Activated T-cell treated with anti-CD3 and anti-CD28 coated beads for 4 hours (primary cell): ENCODE measurements at regions not wholly inside any gene's neighbourhood (a gene's known extent, or its start where the extent isn't known, plus 50 kb on each side); places are given as distances from the start of the nearest gene placed in this dataset.

ENCODE experiments used
- DNase-seq: peaks from one replicate; pipeline ENCODE4 v3.0.0-alpha.2; 2020

- no peak for DNase-seq
These were observed 349.1 kb upstream of the ACVR2A start for GRCh38 chr2:147495734-147496133.

GRCh38 chr2:147492471-147492870, 352.4 kb upstream of the ACVR2A start:
- no peak for DNase-seq

GRCh38 chr2:147491506-147491905, 353.3 kb upstream of the ACVR2A start:
- no peak for DNase-seq

GRCh38 chr2:147490401-147491261, 354.2 kb upstream of the ACVR2A start:
- DNase-seq = no peak

GRCh38 chr2:147488472-147488871, 356.4 kb upstream of the ACVR2A start:
- no peak for DNase-seq

GRCh38 chr2:147487978-147488289, 356.9 kb upstream of the ACVR2A start:
- DNase-seq = no peak

GRCh38 chr2:147487286-147487977, 357.4 kb upstream of the ACVR2A start:
- DNase-seq = no peak

- no peak for DNase-seq
These were observed 359.5 kb upstream of the ACVR2A start for GRCh38 chr2:147485210-147485851.

GRCh38 chr2:147483911-147484310, 360.9 kb upstream of the ACVR2A start:
- no peak for DNase-seq

- no peak for DNase-seq
These were observed 361.7 kb upstream of the ACVR2A start for GRCh38 chr2:147482916-147483669.

- DNase-seq = no peak
These were observed 362.5 kb upstream of the ACVR2A start for GRCh38 chr2:147482111-147482895.

GRCh38 chr2:147479358-147479757, 365.5 kb upstream of the ACVR2A start:
- no peak for DNase-seq

- DNase-seq = no peak
These were observed 371.8 kb upstream of the ACVR2A start for GRCh38 chr2:147473075-147473474.

GRCh38 chr2:147471126-147471525, 373.7 kb upstream of the ACVR2A start:
- DNase-seq = no peak

- no peak for DNase-seq
These were observed 375.4 kb upstream of the ACVR2A start for GRCh38 chr2:147469471-147469870.

- DNase-seq = no peak
These were observed 375.9 kb upstream of the ACVR2A start for GRCh38 chr2:147468963-147469362.

- DNase-seq = no peak
These were observed 376.5 kb upstream of the ACVR2A start for GRCh38 chr2:147468349-147468748.

GRCh38 chr2:147467441-147467840, 377.4 kb upstream of the ACVR2A start:
- no peak for DNase-seq

GRCh38 chr2:147464737-147465357, 380.0 kb upstream of the ACVR2A start:
- no peak for DNase-seq

GRCh38 chr2:147463881-147464520, 380.8 kb upstream of the ACVR2A start:
- DNase-seq = no peak

- DNase-seq = no peak
These were observed 384.7 kb upstream of the ACVR2A start for GRCh38 chr2:147460155-147460554.
